ENCODE measurements at regions not wholly inside any gene's neighbourhood (a gene's known extent, or its start where the extent isn't known, plus 50 kb on each side); places are given as distances from the start of the nearest gene placed in this dataset.

- H3K4me3 ChIP-seq (ENCODE audit: low read depth, low read length) = no peak overlapping the region
- DNase-seq (ENCODE audit: low read depth) = no peak
- TF ChIP-seq CTCF (IDR thresholded peaks at IDR 0.05; ENCODE audit: low read depth, low read length, missing control alignments) = no peak
Measured at GRCh38 chr10:33441561-33441960, 107.1 kb upstream of the NRP1 start.

GRCh38 chr10:33434933-33435332 is 100.5 kb upstream of the NRP1 start:
- no peak for DNase-seq (ENCODE audit: low read depth)
- no peak overlapping the region for H3K4me3 ChIP-seq (ENCODE audit: low read depth, low read length)
- TF ChIP-seq CTCF (IDR thresholded peaks at IDR 0.05; ENCODE audit: low read depth, low read length, missing control alignments) = no peak

- no peak overlapping the region for H3K4me3 ChIP-seq (ENCODE audit: low read depth, low read length)
- no peak for TF ChIP-seq CTCF (IDR thresholded peaks at IDR 0.05; ENCODE audit: low read depth, low read length, missing control alignments)
- no peak for DNase-seq (ENCODE audit: low read depth)
Measured at GRCh38 chr10:33428682-33429081, 94.2 kb upstream of the NRP1 start.

- no peak overlapping the region for H3K4me3 ChIP-seq (ENCODE audit: low read depth, low read length)
- no peak for DNase-seq (ENCODE audit: low read depth)
- no peak for TF ChIP-seq CTCF (IDR thresholded peaks at IDR 0.05; ENCODE audit: low read depth, low read length, missing control alignments)
Measured at GRCh38 chr10:33423154-33423529, 88.7 kb upstream of the NRP1 start.

GRCh38 chr10:33422471-33423153 is 88.1 kb upstream of the NRP1 start:
- no peak for DNase-seq (ENCODE audit: low read depth)

GRCh38 chr10:33421789-33422462 is 87.5 kb upstream of the NRP1 start:
- H3K4me3 ChIP-seq (ENCODE audit: low read depth, low read length) = no peak overlapping the region
- TF ChIP-seq CTCF (IDR thresholded peaks at IDR 0.05; ENCODE audit: low read depth, low read length, missing control alignments) = no peak
- no peak for DNase-seq (ENCODE audit: low read depth)

More at GRCh38 chr10:33422471-33423153, 88.1 kb upstream of the NRP1 start:
- H3K4me3 ChIP-seq (ENCODE audit: low read depth, low read length) = no peak overlapping the region
- no peak for TF ChIP-seq CTCF (IDR thresholded peaks at IDR 0.05; ENCODE audit: low read depth, low read length, missing control alignments)

- DNase-seq (ENCODE audit: low read depth) = no peak
- TF ChIP-seq CTCF (IDR thresholded peaks at IDR 0.05; ENCODE audit: low read depth, low read length, missing control alignments) = no peak
- H3K4me3 ChIP-seq (ENCODE audit: low read depth, low read length) = no peak overlapping the region
Measured at GRCh38 chr10:33419311-33419710, 84.8 kb upstream of the NRP1 start.
